ENCODE measurements at regions not wholly inside any gene's neighbourhood (a gene's known extent, or its start where the extent isn't known, plus 50 kb on each side); places are given as distances from the start of the nearest gene placed in this dataset.

DNA sequence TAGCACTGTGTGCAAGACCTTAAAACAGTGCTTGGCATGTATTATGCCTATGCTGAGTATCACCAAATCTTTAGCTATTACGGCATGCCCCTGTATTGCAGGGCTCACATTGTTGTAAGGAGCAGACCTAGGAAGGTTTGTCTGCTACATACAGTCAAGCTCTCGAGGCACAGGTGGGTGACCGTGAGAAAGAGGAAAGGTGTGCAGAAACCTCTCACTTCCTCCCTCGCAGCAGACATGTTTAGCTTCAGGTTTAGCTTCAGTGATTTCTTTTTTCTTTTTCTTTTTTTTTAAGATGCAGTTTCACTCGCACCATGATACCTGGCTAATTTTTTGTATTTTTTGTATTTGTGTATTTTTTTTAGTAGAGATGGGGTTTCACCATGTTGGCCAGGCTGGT, 275.8 kb upstream of the RIOK2 start:
- Histone ChIP-seq H3K9me3 (ENCODE audit: low read depth, low read length, poor library complexity, severe bottlenecking) (no peaks in the 10 kb centered on the region), H3K4me1 (ENCODE audit: insufficient read depth, low read length, poor library complexity, severe bottlenecking) (no peaks in the 10 kb centered on the region), H3K27me3 (replicated peaks; ENCODE audit: insufficient read depth, low read depth, low read length, poor library complexity) (no peaks in the 10 kb centered on the region), H3K27ac (ENCODE audit: low read depth, low read length, poor library complexity, severe bottlenecking) (no peak overlapping the region), H3K36me3 (ENCODE audit: insufficient read depth, low read length, poor library complexity, severe bottlenecking) (no peaks in the 10 kb centered on the region), H3K4me3 (ENCODE audit: low read depth, low read length, poor library complexity, severe bottlenecking) (no peak overlapping the region)
- no TSS peak for BruUV-seq (replicated peaks)
- POLR2A ChIA-PET (ENCODE audit: low non-redundant PET): no interaction called here
- no peak for TF ChIP-seq EZH2 (IDR thresholded peaks at IDR 0.05; ENCODE audit: borderline replicate concordance, low read depth, low read length, poor library complexity, severe bottlenecking)
- TF ChIP-seq, protein P1, sequence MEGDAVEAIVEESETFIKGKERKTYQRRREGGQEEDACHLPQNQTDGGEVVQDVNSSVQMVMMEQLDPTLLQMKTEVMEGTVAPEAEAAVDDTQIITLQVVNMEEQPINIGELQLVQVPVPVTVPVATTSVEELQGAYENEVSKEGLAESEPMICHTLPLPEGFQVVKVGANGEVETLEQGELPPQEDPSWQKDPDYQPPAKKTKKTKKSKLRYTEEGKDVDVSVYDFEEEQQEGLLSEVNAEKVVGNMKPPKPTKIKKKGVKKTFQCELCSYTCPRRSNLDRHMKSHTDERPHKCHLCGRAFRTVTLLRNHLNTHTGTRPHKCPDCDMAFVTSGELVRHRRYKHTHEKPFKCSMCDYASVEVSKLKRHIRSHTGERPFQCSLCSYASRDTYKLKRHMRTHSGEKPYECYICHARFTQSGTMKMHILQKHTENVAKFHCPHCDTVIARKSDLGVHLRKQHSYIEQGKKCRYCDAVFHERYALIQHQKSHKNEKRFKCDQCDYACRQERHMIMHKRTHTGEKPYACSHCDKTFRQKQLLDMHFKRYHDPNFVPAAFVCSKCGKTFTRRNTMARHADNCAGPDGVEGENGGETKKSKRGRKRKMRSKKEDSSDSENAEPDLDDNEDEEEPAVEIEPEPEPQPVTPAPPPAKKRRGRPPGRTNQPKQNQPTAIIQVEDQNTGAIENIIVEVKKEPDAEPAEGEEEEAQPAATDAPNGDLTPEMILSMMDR (conservative IDR thresholded peaks at IDR 0.05; ENCODE audit: low read depth, low read length): no peak
- intact Hi-C loops (cut with micrococcal nuclease; ENCODE audit: unreplicated experiment): no loop called here
- no peak for DNase-seq (ENCODE audit: low spot score)
- CTCF ChIA-PET: no interaction called here

DNA sequence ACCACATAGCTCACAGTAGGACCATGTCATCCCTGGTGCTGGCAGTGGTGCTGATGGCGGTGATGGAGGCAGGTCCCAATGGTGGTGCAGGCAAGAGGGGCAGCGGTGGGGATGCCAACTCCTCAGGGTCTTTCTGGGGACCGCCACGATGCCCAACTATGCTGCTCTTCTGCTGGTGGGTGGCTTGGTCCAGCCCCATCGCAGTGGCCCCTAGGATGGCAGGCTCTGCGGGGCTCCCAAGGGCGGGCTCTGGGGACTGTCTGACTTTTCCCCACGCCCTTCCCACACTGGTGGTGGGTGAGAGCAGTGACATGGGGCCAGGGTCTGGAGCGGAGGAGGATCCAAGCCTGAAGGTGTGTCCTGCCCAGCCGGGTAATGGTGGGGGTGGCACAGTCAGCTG, 288.9 kb upstream of the RIOK2 start:
- no peaks in the 10 kb centered on the region for H3K36me3 ChIP-seq (ENCODE audit: insufficient read depth, low read length, poor library complexity, severe bottlenecking)
- no TSS peak for BruUV-seq (replicated peaks)
- TF ChIP-seq EZH2 (IDR thresholded peaks at IDR 0.05; ENCODE audit: borderline replicate concordance, low read depth, low read length, poor library complexity, severe bottlenecking): no peak
- TF ChIP-seq, protein P1 (conservative IDR thresholded peaks at IDR 0.05; ENCODE audit: low read depth, low read length): no peak
- H3K27ac ChIP-seq (ENCODE audit: low read depth, low read length, poor library complexity, severe bottlenecking): no peak overlapping the region
- ChIA-PET POLR2A (ENCODE audit: low non-redundant PET) (no interaction called here), CTCF (no interaction called here)
- DNase-seq (ENCODE audit: low spot score): no peak
- intact Hi-C loops (cut with micrococcal nuclease; ENCODE audit: unreplicated experiment): no loop called here
- H3K9me3 ChIP-seq (ENCODE audit: low read depth, low read length, poor library complexity, severe bottlenecking): no peaks in the 10 kb centered on the region
- H3K27me3 ChIP-seq (replicated peaks; ENCODE audit: insufficient read depth, low read depth, low read length, poor library complexity): no peaks in the 10 kb centered on the region
- no peak overlapping the region for H3K4me3 ChIP-seq (ENCODE audit: low read depth, low read length, poor library complexity, severe bottlenecking)
- H3K4me1 ChIP-seq (ENCODE audit: insufficient read depth, low read length, poor library complexity, severe bottlenecking): no peaks in the 10 kb centered on the region

DNA sequence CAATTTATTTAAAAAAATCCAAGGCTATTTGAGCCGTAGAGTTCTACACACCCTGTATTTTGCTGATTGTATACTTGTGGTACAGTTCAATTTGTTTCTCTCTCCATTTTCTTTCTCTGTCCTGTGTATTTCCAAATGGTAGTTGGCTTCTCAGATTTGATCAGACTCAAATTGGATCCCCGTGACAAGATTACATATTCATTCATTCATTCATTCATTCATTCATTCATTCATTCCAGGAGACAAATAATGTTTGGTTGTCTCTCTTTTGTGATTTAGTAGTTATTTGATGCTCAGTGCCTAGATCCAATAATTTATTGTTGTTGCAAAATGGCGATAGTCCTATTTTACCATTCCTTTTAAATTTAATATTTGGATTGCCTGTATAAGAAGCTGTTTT, 292.8 kb upstream of the RIOK2 start:
- no peaks in the 10 kb centered on the region for H3K9me3 ChIP-seq (ENCODE audit: low read depth, low read length, poor library complexity, severe bottlenecking)
- no TSS peak for BruUV-seq (replicated peaks)
- no peaks in the 10 kb centered on the region for H3K4me1 ChIP-seq (ENCODE audit: insufficient read depth, low read length, poor library complexity, severe bottlenecking)
- H3K4me3 ChIP-seq (ENCODE audit: low read depth, low read length, poor library complexity, severe bottlenecking): no peak overlapping the region
- ChIA-PET CTCF (no interaction called here), POLR2A (ENCODE audit: low non-redundant PET) (no interaction called here)
- H3K27me3 ChIP-seq (replicated peaks; ENCODE audit: insufficient read depth, low read depth, low read length, poor library complexity): peaks cover 18% of the 10 kb centered on the region
- intact Hi-C loops (cut with micrococcal nuclease; ENCODE audit: unreplicated experiment): no loop called here
- TF ChIP-seq, protein P1 (conservative IDR thresholded peaks at IDR 0.05; ENCODE audit: low read depth, low read length): no peak
- TF ChIP-seq EZH2 (IDR thresholded peaks at IDR 0.05; ENCODE audit: borderline replicate concordance, low read depth, low read length, poor library complexity, severe bottlenecking): no peak
- DNase-seq (ENCODE audit: low spot score): no peak
- no peak overlapping the region for H3K27ac ChIP-seq (ENCODE audit: low read depth, low read length, poor library complexity, severe bottlenecking)
- H3K36me3 ChIP-seq (ENCODE audit: insufficient read depth, low read length, poor library complexity, severe bottlenecking): no peaks in the 10 kb centered on the region
